OCI-LY3 (cell line): ENCODE measurements at regions not wholly inside any gene's neighbourhood (a gene's known extent, or its start where the extent isn't known, plus 50 kb on each side); places are given as distances from the start of the nearest gene placed in this dataset.

ENCODE experiments used
- H2AFZ ChIP-seq: fragments of 200-600, 300-600 bp; shearing (Covaris generic); 2 replicates; pipeline ENCODE4 v1.6.0; 2014; ENCODE audit warnings: antibody characterized with exemption, low read depth, low read length
- H3K27ac ChIP-seq: fragments of 200-600, 300-600 bp; sonication (generic); 2 replicates; pipeline ENCODE4 v1.5.1; 2014; ENCODE audit warnings: mild to moderate bottlenecking, low read length, moderate library complexity, mixed read lengths
- H3K27me3 ChIP-seq: fragments of 200-600, 300-600 bp; sonication (generic); 2 replicates; pipeline ENCODE4 v1.6.1; 2014; ENCODE audit warnings: low read depth, low read length, mixed read lengths
- H3K36me3 ChIP-seq: fragments of 200-600, 300-600 bp; sonication (generic); replicated peaks from 2 replicates; pipeline ENCODE3; 2014; ENCODE audit warnings: low read depth, low read length, mixed read lengths
- H3K4me1 ChIP-seq: fragments of 300-600, 200-600 bp; sonication (generic); 2 replicates; pipeline ENCODE4 v1.6.1; 2014; ENCODE audit warnings: low read length, mixed read lengths
- H3K4me2 ChIP-seq: fragments of 200-600, 300-600 bp; sonication (generic); 2 replicates; pipeline ENCODE4 v1.6.1; 2014; ENCODE audit warnings: low read length, mixed read lengths
- H3K4me3 ChIP-seq: fragments of 300-600, 200-600 bp; sonication (generic); 2 replicates; pipeline ENCODE4 v1.5.1; 2014; ENCODE audit warnings: antibody characterized with exemption, mild to moderate bottlenecking, low read length, moderate library complexity
- H3K79me2 ChIP-seq: fragments of 300-600, 200-600 bp; shearing (Covaris generic); 2 replicates; pipeline ENCODE4 v1.6.1; 2014; ENCODE audit warnings: mild to moderate bottlenecking, low read length, mixed read lengths
- H3K9ac ChIP-seq: fragments of 300-600, 200-600 bp; shearing (Covaris generic); 2 replicates; pipeline ENCODE4 v1.6.0; 2014; ENCODE audit warnings: mild to moderate bottlenecking, low read length, moderate library complexity
- H3K9me3 ChIP-seq: fragments of 200-600, 300-600 bp; shearing (Covaris generic); 2 replicates; pipeline ENCODE4 v1.6.1; 2014; ENCODE audit warnings: low read length, mixed read lengths; ENCODE audit not compliant: insufficient read depth
- H4K20me1 ChIP-seq: fragments of 200-600, 300-600 bp; sonication (generic); 2 replicates; pipeline ENCODE4 v1.6.1; 2016; ENCODE audit warnings: low read length, mixed read lengths; ENCODE audit not compliant: insufficient read depth
- CTCF ChIP-seq: fragments of 200-600, 300-600 bp; sonication (generic); IDR thresholded peaks from 2 replicates; pipeline ENCODE4 v1.5.1; 2014; ENCODE audit warnings: antibody characterized with exemption, low read length, low read depth
- EZH2phosphoT487 ChIP-seq: fragments of 200-600 bp; shearing (Covaris generic); IDR thresholded peaks from 2 replicates; pipeline ENCODE4 v1.6.1; 2018; ENCODE audit warnings: antibody characterized with exemption, mixed run types, low read depth

- Histone ChIP-seq H3K79me2 (no peaks in the 10 kb centered on the region), H3K4me2 (no peak overlapping the region), H4K20me1 (no peaks in the 10 kb centered on the region), H3K4me3 (no peak overlapping the region), H3K4me1 (no peaks in the 10 kb centered on the region), H2AFZ (no peak overlapping the region), H3K9ac (no peak overlapping the region), H3K36me3 (no peaks in the 10 kb centered on the region), H3K27ac (no peak overlapping the region), H3K27me3 (no peaks in the 10 kb centered on the region), H3K9me3 (no peaks in the 10 kb centered on the region)
- no peak for TF ChIP-seq EZH2phosphoT487
- TF ChIP-seq CTCF = no peak
These were observed 385.0 kb downstream of the CD83 start for GRCh38 chr6:14502551-14502950.

DNA sequence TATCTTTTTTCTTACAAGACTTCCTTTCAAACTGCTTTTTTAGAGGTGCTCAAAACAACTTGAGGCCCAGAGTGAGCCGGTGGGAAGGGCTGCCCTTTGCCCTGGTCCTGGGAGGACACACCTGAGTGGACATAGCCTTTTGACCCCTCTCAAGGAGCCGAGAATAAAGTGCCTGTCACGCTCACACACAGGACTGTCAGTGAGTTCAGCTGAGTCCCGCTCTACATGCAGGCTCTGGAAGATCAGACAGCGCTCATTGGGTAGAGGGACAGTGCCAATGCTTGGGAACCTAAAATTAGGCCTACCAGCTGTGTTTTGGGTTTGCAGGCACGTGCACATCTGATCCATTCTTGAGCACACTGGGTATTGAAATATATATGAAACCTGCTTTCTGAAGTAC, 387.8 kb downstream of the CD83 start:
- Histone ChIP-seq H3K36me3 (no peaks in the 10 kb centered on the region), H3K9ac (no peak overlapping the region), H3K4me1 (no peaks in the 10 kb centered on the region), H3K9me3 (no peaks in the 10 kb centered on the region), H3K79me2 (no peaks in the 10 kb centered on the region), H2AFZ (no peak overlapping the region), H3K27ac (no peak overlapping the region), H3K4me3 (no peak overlapping the region), H3K27me3 (no peaks in the 10 kb centered on the region), H3K4me2 (no peak overlapping the region), H4K20me1 (no peaks in the 10 kb centered on the region)
- no peak for TF ChIP-seq CTCF
- no peak for TF ChIP-seq EZH2phosphoT487

- no peak overlapping the region for H3K27ac ChIP-seq
- H4K20me1 ChIP-seq = no peaks in the 10 kb centered on the region
- no peaks in the 10 kb centered on the region for H3K9me3 ChIP-seq
- H3K9ac ChIP-seq = no peak overlapping the region
- no peaks in the 10 kb centered on the region for H3K4me1 ChIP-seq
- H2AFZ ChIP-seq = no peak overlapping the region
- H3K79me2 ChIP-seq = no peaks in the 10 kb centered on the region
- H3K4me3 ChIP-seq = no peak overlapping the region
- no peak for TF ChIP-seq EZH2phosphoT487
- TF ChIP-seq CTCF = no peak
- no peak overlapping the region for H3K4me2 ChIP-seq
- no peaks in the 10 kb centered on the region for H3K36me3 ChIP-seq
- H3K27me3 ChIP-seq = no peaks in the 10 kb centered on the region
These were observed 389.2 kb downstream of the CD83 start for GRCh38 chr6:14506656-14507246.

DNA sequence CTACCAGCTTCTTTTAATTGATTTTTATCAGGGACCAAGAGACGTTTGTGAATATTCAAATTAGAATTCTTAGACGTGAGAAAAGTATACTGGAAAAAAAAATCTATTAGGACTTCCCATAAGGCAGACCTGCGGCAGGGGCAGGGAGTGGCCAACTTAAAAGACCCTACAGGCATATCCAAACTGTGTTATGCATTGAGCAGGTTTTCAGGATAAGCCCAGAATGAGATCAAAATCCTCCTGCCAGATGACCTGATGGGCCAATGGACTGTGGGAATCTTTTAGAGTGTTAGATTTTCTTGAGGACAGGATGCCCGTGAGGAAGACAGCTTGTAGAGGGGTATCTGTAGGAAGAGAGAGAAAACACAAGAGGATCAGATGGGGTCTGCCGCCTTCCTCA, 391.5 kb downstream of the CD83 start:
- H3K9ac ChIP-seq = no peak overlapping the region
- H3K4me3 ChIP-seq = no peak overlapping the region
- no peak overlapping the region for H3K4me2 ChIP-seq
- no peaks in the 10 kb centered on the region for H3K79me2 ChIP-seq
- H3K27ac ChIP-seq = no peak overlapping the region
- H4K20me1 ChIP-seq = no peaks in the 10 kb centered on the region
- no peak overlapping the region for H2AFZ ChIP-seq
- no peaks in the 10 kb centered on the region for H3K27me3 ChIP-seq
- TF ChIP-seq CTCF = no peak
- no peak for TF ChIP-seq EZH2phosphoT487
- H3K4me1 ChIP-seq = no peaks in the 10 kb centered on the region
- H3K9me3 ChIP-seq = no peaks in the 10 kb centered on the region
- no peaks in the 10 kb centered on the region for H3K36me3 ChIP-seq
